ENCODE measurements at regions not wholly inside any gene's neighbourhood (a gene's known extent, or its start where the extent isn't known, plus 50 kb on each side); places are given as distances from the start of the nearest gene placed in this dataset.

DNA sequence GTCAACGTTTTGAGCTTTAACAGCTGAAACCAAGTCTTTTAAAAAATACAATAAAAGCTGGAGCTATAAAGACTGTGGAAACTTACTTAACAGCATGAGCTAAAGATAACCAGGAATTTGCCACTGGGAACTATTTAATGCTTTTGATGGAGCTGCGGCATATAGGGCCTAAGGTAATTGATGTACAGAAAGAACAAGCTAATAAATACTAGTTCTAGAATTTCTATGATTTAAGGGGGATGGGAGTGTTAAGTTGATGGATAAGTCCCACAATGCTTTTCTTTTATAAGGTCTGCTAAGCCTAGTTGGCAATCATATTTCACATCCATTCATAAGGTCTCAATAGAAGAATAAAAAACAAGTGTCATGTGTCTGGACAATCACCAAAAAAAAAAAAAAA is 334.0 kb upstream of the DMAC1 start:
- H2AFZ ChIP-seq (ENCODE audit: low read depth, low read length, severe bottlenecking), result no peak overlapping the region
- H3K4me2 ChIP-seq (ENCODE audit: low read depth, low read length, poor library complexity, severe bottlenecking), result no peak overlapping the region
- no peak overlapping the region for H3K4me3 ChIP-seq (ENCODE audit: insufficient read depth, low read length, poor library complexity, severe bottlenecking)
- H3K9me2 ChIP-seq (replicated peaks; ENCODE audit: insufficient read depth, low read length), result peaks cover 4% of the 10 kb centered on the region; the same call in 1 of the 2 replicates
- no peaks in the 10 kb centered on the region for H3K79me2 ChIP-seq (ENCODE audit: insufficient read depth, low read length)
- no peaks in the 10 kb centered on the region for H3K36me3 ChIP-seq (ENCODE audit: low read length)
- TF ChIP-seq, protein P1, sequence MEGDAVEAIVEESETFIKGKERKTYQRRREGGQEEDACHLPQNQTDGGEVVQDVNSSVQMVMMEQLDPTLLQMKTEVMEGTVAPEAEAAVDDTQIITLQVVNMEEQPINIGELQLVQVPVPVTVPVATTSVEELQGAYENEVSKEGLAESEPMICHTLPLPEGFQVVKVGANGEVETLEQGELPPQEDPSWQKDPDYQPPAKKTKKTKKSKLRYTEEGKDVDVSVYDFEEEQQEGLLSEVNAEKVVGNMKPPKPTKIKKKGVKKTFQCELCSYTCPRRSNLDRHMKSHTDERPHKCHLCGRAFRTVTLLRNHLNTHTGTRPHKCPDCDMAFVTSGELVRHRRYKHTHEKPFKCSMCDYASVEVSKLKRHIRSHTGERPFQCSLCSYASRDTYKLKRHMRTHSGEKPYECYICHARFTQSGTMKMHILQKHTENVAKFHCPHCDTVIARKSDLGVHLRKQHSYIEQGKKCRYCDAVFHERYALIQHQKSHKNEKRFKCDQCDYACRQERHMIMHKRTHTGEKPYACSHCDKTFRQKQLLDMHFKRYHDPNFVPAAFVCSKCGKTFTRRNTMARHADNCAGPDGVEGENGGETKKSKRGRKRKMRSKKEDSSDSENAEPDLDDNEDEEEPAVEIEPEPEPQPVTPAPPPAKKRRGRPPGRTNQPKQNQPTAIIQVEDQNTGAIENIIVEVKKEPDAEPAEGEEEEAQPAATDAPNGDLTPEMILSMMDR (IDR thresholded peaks at IDR 0.05; ENCODE audit: insufficient read depth, low read length, poor library complexity, severe bottlenecking), result no peak
- TF ChIP-seq EZH2phosphoT487 (conservative IDR thresholded peaks at IDR 0.05; ENCODE audit: low read length), result no peak
- no peak overlapping the region for H3K27ac ChIP-seq (ENCODE audit: low read depth, low read length)
- H3F3A ChIP-seq (ENCODE audit: insufficient read depth), result no peaks in the 10 kb centered on the region
- H3K9me3 ChIP-seq (ENCODE audit: insufficient read depth, low read length), result no peaks in the 10 kb centered on the region; the same call in 1 of the 2 replicates
- H3K27me3 ChIP-seq (ENCODE audit: low read length), result no peaks in the 10 kb centered on the region
- H3K9ac ChIP-seq (ENCODE audit: low read length), result no peak overlapping the region
- H4K20me1 ChIP-seq (ENCODE audit: low read depth, low read length), result no peaks in the 10 kb centered on the region

DNA sequence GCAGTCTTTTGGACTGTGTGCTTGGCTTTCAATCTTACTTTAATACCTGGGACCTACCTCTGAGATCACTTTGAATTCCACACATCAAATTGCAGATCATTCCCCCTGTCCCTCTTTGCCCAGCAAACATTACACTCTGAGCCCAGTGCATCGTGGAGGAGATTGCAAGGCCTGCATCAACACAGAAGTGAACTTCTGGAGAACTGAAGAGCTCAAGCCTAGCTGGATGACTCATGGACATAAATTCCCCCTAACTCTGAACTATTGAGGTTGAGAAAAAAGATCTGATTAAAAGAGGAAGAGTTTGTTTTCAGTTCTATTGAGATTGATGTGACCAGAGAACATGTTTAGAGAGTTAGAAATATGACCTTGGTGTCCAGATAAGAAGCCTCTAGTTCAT is 316.0 kb upstream of the DMAC1 start:
- no peak overlapping the region for H3K4me2 ChIP-seq (ENCODE audit: low read depth, low read length, poor library complexity, severe bottlenecking)
- H3F3A ChIP-seq (ENCODE audit: insufficient read depth), result no peaks in the 10 kb centered on the region

DNA sequence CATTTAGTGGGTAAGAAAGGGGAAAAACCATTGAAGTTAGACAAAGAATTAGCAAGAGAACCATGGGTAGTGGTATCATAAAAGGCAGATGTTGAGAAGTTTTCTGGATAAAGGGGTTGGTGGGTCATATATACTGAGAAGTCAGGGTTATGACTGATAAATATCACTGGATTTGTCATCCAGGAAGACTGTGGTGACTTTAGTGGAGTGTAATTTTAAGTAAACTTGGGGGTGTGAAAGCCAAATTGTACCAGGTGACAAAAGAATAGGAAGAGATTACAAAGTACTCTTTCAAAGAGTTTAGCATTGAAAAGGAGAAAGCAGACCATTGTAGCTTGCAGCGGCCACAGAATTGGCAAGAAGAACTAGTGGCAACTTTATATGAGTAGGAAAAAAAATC is 315.2 kb upstream of the DMAC1 start:
- Histone ChIP-seq H3K4me2 (ENCODE audit: low read depth, low read length, poor library complexity, severe bottlenecking) (no peak overlapping the region), H3K27ac (ENCODE audit: low read depth, low read length) (no peak overlapping the region), H3F3A (ENCODE audit: insufficient read depth) (no peaks in the 10 kb centered on the region), H2AFZ (ENCODE audit: low read depth, low read length, severe bottlenecking) (no peak overlapping the region), H3K27me3 (ENCODE audit: low read length) (no peaks in the 10 kb centered on the region; the same call in 1 of the 2 replicates), H3K4me3 (ENCODE audit: insufficient read depth, low read length, poor library complexity, severe bottlenecking) (no peak overlapping the region), H3K79me2 (ENCODE audit: insufficient read depth, low read length) (no peaks in the 10 kb centered on the region), H3K36me3 (ENCODE audit: low read length) (no peaks in the 10 kb centered on the region), H3K9me2 (replicated peaks; ENCODE audit: insufficient read depth, low read length) (no peaks in the 10 kb centered on the region), H3K9ac (ENCODE audit: low read length) (no peak overlapping the region), H3K9me3 (ENCODE audit: insufficient read depth, low read length) (no peaks in the 10 kb centered on the region), H4K20me1 (ENCODE audit: low read depth, low read length) (no peaks in the 10 kb centered on the region)
- TF ChIP-seq, protein P1 (IDR thresholded peaks at IDR 0.05; ENCODE audit: insufficient read depth, low read length, poor library complexity, severe bottlenecking), result no peak
- no peak for TF ChIP-seq EZH2phosphoT487 (conservative IDR thresholded peaks at IDR 0.05; ENCODE audit: low read length)

More for the DNA sequence above, 316.0 kb upstream of the DMAC1 start:
- Histone ChIP-seq H3K9me2 (replicated peaks; ENCODE audit: insufficient read depth, low read length) (no peaks in the 10 kb centered on the region), H3K9me3 (ENCODE audit: insufficient read depth, low read length) (no peaks in the 10 kb centered on the region), H3K4me3 (ENCODE audit: insufficient read depth, low read length, poor library complexity, severe bottlenecking) (no peak overlapping the region), H3K79me2 (ENCODE audit: insufficient read depth, low read length) (no peaks in the 10 kb centered on the region), H4K20me1 (ENCODE audit: low read depth, low read length) (no peaks in the 10 kb centered on the region), H3K27ac (ENCODE audit: low read depth, low read length) (no peak overlapping the region), H3K27me3 (ENCODE audit: low read length) (no peaks in the 10 kb centered on the region), H3K36me3 (ENCODE audit: low read length) (no peaks in the 10 kb centered on the region), H3K9ac (ENCODE audit: low read length) (no peak overlapping the region), H2AFZ (ENCODE audit: low read depth, low read length, severe bottlenecking) (no peak overlapping the region)
- TF ChIP-seq EZH2phosphoT487 (conservative IDR thresholded peaks at IDR 0.05; ENCODE audit: low read length), result no peak
- TF ChIP-seq, protein P1 (IDR thresholded peaks at IDR 0.05; ENCODE audit: insufficient read depth, low read length, poor library complexity, severe bottlenecking), result no peak
